ENCODE measurements at regions not wholly inside any gene's neighbourhood (a gene's known extent, or its start where the extent isn't known, plus 50 kb on each side); places are given as distances from the start of the nearest gene placed in this dataset.

DNA sequence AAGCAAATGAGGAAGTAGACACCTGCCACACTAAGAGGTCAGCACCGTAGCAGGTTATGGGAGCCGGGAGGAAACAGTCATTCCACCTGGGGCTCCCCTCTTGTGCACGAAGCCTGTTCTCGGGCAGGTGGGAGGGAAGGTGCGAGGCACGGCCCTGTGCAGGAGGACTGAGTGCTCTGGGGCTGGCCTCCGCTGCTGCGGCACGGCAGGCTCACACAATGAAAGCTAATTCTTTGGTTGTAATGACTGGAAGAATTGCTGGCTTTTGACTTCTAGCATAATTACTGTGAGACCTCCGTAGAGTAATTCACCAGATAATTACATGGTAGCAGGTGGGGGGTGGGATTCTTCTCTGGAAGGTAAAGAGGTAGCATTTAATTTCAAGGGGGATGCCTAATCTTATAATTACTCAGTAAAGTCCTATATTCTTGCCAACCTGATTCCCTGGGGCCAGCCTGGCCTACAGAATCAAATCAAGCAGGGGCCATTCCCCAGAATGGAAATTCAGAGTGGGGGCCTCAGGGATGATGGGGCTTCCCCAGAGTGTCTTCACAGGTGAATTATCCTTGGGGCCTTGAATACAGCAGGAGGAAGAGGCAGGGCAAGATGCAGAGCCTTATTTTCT lies 129.1 kb downstream of the TPRA1 start:
- Histone ChIP-seq H3K4me1 (peaks cover 0 to 6% of the 10 kb centered on the region in 2 donors), H3K27ac (no peak overlapping the region), H3K9me3 (no peaks in the 10 kb centered on the region), H3K4me3 (no peak overlapping the region), H3K36me3 (no peaks in the 10 kb centered on the region), H3K27me3 (no peaks in the 10 kb centered on the region)
- intact Hi-C loops (cut with DNase I): no loop called here
- DNase-seq (ENCODE audit: low spot score in 2 of 2): no peak
- TF ChIP-seq, protein P1, sequence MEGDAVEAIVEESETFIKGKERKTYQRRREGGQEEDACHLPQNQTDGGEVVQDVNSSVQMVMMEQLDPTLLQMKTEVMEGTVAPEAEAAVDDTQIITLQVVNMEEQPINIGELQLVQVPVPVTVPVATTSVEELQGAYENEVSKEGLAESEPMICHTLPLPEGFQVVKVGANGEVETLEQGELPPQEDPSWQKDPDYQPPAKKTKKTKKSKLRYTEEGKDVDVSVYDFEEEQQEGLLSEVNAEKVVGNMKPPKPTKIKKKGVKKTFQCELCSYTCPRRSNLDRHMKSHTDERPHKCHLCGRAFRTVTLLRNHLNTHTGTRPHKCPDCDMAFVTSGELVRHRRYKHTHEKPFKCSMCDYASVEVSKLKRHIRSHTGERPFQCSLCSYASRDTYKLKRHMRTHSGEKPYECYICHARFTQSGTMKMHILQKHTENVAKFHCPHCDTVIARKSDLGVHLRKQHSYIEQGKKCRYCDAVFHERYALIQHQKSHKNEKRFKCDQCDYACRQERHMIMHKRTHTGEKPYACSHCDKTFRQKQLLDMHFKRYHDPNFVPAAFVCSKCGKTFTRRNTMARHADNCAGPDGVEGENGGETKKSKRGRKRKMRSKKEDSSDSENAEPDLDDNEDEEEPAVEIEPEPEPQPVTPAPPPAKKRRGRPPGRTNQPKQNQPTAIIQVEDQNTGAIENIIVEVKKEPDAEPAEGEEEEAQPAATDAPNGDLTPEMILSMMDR (IDR thresholded peaks at IDR 0.05): no peak

DNA sequence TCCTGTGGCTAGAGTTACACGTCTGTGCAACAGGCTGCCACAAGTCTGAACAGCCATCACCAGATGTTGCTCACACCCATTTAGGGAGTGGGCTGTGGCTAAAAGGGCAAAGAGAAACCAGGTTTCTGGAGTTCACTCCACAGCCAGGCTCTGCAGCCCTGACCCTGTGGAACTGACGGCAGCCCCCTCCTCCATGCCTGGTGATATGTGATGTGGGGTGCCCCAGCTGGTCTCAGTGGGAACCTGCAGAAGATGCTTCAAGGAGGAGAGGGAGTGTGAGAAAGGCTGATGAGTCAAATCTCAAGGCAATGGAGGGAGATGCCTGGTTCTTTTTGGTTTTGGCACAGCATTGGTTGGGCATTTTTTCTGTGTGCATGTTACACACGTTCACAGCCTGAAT lies 130.6 kb downstream of the TPRA1 start:
- Histone ChIP-seq H3K36me3 (no peaks in the 10 kb centered on the region), H3K9me3 (no peaks in the 10 kb centered on the region), H3K27ac (no peak overlapping the region), H3K27me3 (no peaks in the 10 kb centered on the region), H3K4me3 (no peak overlapping the region), H3K4me1 (peaks cover 0 to 18% of the 10 kb centered on the region in 2 donors)
- TF ChIP-seq, protein P1 (IDR thresholded peaks at IDR 0.05): no peak
- intact Hi-C loops (cut with DNase I): loop anchor here (5.0 kb wide), 1 partner anchor 708 kb away; no protein-coding TSS in a partner anchor
- DNase-seq (ENCODE audit: low spot score in 2 of 2): no peak

DNA sequence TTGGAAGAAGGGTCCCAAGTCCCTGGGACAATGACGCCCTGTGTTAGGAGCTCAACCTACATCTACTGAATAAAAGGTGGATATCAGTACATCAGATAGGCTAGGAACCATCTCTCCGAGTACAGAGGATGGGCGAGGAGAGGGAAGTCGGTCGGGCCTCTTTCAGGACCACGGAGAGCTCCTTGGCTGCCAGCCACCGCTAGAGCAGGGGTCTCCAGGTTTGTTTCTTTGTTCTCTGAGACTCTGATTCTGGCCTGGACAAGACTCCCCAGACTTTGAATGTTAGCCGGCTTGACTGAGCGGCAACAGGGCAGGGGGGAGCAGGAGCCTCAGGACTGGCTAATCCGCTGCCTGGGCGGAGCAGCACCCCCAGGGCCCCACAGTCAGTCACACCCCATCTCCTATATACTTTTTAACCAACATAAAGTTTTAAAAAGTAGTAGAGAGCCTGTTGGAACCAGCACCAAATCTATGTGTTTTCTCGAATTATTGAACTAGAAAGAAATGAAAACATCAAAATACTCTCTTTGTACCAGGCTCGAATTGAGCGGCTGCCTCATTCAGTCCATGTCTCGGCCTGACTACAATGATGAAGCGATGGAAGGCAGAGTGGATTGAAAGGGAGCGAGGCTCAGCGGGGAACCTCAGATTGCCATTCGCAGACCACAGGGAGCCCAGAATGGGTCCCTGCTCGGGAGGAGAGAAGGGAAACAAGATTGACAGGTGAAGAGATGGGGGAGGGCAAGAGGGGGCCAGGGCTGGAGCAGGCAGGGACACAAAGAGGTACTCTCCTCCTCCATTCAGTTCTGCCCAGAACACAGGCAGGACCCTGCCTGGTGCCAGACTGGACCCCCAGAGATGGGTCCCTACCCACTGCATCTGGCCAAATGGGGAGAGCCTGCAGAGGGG lies 131.6 kb downstream of the TPRA1 start:
- Histone ChIP-seq H3K9me3 (no peaks in the 10 kb centered on the region), H3K4me1 (peaks cover 0 to 18% of the 10 kb centered on the region in 2 donors), H3K4me3 (no peak overlapping the region), H3K36me3 (no peaks in the 10 kb centered on the region), H3K27me3 (no peaks in the 10 kb centered on the region), H3K27ac (no peak overlapping the region)
- TF ChIP-seq, protein P1 (IDR thresholded peaks at IDR 0.05): no peak
- intact Hi-C loops (cut with DNase I): loop anchor here (5.0 kb wide), 1 partner anchor 707 kb away; no protein-coding TSS in a partner anchor
- no peak for DNase-seq (ENCODE audit: low spot score in 2 of 2)

DNA sequence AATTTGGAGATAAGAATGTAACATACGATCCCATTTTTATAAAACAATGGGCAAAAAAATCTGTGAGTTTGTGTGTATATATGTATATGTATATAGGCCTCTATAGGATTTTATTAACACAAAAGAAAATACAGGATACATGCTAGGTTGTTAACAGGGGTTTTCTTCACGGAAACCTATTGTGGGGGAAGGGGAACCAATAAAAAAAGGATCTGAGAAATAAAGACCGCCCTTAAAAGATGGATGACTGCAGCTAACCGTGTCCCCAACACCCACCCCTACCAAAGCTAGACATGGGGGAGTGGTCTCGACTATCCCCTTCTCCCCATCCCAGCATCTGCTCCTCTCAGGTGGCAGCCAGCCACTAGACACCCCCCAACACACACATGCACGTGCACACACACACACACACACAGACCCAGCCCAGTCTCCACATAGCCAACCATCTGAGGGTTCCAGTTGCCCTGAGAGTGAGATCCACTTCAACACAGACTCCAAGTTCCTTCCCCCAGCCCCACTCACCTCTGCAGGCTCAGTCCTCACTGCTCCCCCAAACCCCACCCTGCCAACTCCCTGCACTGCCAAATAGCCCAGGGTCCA lies 132.9 kb downstream of the TPRA1 start:
- Histone ChIP-seq H3K4me3 (no peak overlapping the region), H3K36me3 (no peaks in the 10 kb centered on the region), H3K27ac (no peak overlapping the region), H3K27me3 (no peaks in the 10 kb centered on the region), H3K4me1 (peaks cover 0 to 18% of the 10 kb centered on the region in 2 donors), H3K9me3 (no peaks in the 10 kb centered on the region)
- TF ChIP-seq, protein P1 (IDR thresholded peaks at IDR 0.05): no peak
- intact Hi-C loops (cut with DNase I): loop anchor here (5.0 kb wide), 1 partner anchor 705 kb away; no protein-coding TSS in a partner anchor
- no peak for DNase-seq (ENCODE audit: low spot score in 2 of 2)

DNA sequence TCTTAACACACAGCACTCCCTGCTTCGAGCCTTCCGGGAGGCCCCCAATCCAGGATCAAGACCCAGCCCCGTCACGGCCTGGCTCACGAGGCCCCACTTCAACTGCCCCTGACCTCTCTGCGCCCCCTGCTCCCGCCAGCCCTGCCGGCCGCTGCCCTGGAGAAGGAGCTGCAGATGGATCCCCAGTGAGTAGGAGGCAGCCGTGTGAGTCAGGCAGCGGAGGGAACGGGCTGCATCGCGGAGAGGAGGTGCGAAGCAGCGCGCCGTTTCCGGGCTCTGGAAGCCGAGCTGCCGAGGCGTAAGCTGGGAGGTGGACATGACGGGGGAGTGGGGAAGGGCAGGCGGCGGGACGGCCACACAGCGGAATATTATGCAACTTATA lies 133.4 kb downstream of the TPRA1 start:
- intact Hi-C loops (cut with DNase I): loop anchor here (5.0 kb wide), 1 partner anchor 705 kb away; no protein-coding TSS in a partner anchor
- no peaks in the 10 kb centered on the region for H3K27me3 ChIP-seq

More for the DNA sequence above, 133.4 kb downstream of the TPRA1 start:
- Histone ChIP-seq H3K27ac (no peak overlapping the region), H3K4me1 (peaks cover 0 to 18% of the 10 kb centered on the region in 2 donors), H3K9me3 (no peaks in the 10 kb centered on the region), H3K4me3 (peak overlapping the region in 1 of 2 donors; percentile 62), H3K36me3 (no peaks in the 10 kb centered on the region)
- TF ChIP-seq, protein P1 (IDR thresholded peaks at IDR 0.05): no peak
- DNase-seq (ENCODE audit: low spot score in 2 of 2): peak in 1 of 2 donors; percentile 67

Measured in ascending aorta (tissue), 2 donors.